Urothelium cell line (cell line): ENCODE measurements at regions not wholly inside any gene's neighbourhood (a gene's known extent, or its start where the extent isn't known, plus 50 kb on each side); places are given as distances from the start of the nearest gene placed in this dataset.
"Not testable (repeated sequence)": the region's sequence is repeated elsewhere in the genome, so short reads cannot be mapped to it uniquely, and the experiment has no call there.

ENCODE experiments used
- DNase-seq: peaks from one replicate; pipeline ENCODE4 v3.0.0; 2011; ENCODE audit warnings: low spot score, mixed read lengths
- FAIRE-seq: peaks from 2 replicates; lab custom pipeline; 2011; peaks lifted over from hg19 to GRCh38; lab: Jason Lieb, UNC

- no peak for FAIRE-seq
- peak; percentile 34 for DNase-seq
Measured at GRCh38 chr17:26731005-26731921, 562.7 kb upstream of the WSB1 start.

GRCh38 chr17:26731926-26732325 lies 562.0 kb upstream of the WSB1 start:
- DNase-seq, FAIRE-seq: not testable (repeated sequence)

DNA sequence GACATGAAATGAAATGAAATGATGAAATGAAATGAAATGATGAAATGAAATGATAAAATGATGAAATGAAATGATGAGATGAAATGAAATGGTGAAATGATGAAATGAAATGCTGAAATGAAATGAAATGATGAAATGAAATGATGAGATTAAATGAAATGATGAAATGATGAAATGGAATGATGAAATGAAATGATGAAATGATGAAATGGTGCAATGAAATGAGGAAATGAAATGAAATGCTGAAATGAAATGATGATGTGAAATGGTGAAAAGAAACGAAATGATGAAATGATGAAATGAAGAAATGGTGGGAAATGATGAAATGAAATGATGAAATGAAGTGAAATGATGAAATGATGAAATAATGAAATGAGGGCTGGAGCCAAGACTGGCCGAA lies 559.1 kb upstream of the WSB1 start:
- DNase-seq, FAIRE-seq: not testable (repeated sequence)

- FAIRE-seq: not testable (repeated sequence)
Measured at GRCh38 chr17:26735977-26736376, 557.9 kb upstream of the WSB1 start.

DNA sequence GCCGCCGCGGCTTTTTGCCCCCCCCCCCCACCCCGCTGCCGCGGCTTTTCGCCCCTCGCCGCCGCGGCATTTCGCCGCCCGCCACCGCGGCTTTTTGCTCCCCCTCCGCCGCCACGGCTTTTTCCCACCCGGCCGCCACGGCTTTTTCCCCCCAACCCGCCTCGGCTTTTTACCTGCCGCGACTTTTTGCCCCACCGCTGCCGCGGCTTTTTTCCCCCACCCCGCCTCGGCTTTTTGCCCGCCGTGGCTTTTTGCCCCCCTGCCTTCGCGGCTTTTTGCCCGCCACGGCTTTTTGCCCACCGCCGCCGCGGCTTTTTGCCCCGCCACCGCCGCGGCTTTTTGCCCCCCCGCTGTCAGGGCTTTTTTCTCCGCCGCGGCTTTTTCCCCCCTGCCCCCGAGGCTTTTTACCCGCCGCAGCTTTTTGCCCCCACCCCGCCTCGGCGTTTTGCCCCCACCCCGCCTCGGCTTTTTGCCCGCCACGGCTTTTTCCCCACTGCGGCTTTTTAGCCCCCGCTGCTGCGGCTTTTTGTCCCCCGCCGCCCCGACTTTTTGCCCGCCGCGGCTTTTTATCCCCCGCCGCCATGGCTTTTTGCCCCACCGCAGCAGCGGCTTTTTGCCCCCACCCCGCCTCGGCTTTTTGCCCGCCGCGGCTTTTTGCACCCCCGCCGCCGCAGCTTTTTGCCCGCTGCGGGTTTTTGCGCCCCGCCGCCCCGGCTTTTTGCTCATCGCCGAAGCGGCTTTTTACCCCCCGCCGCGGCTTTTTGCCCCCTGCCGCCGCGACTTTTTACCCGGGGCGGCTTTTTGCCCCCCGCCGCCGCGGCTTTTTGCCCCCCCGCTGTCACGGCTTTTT lies 527.8 kb upstream of the WSB1 start:
- FAIRE-seq: no peak
- no peak for DNase-seq

More at GRCh38 chr17:26735977-26736376, 557.9 kb upstream of the WSB1 start:
- DNase-seq: not testable (repeated sequence)

GRCh38 chr17:26766743-26767142 lies 527.2 kb upstream of the WSB1 start:
- DNase-seq (no peak), FAIRE-seq (no peak)

DNA sequence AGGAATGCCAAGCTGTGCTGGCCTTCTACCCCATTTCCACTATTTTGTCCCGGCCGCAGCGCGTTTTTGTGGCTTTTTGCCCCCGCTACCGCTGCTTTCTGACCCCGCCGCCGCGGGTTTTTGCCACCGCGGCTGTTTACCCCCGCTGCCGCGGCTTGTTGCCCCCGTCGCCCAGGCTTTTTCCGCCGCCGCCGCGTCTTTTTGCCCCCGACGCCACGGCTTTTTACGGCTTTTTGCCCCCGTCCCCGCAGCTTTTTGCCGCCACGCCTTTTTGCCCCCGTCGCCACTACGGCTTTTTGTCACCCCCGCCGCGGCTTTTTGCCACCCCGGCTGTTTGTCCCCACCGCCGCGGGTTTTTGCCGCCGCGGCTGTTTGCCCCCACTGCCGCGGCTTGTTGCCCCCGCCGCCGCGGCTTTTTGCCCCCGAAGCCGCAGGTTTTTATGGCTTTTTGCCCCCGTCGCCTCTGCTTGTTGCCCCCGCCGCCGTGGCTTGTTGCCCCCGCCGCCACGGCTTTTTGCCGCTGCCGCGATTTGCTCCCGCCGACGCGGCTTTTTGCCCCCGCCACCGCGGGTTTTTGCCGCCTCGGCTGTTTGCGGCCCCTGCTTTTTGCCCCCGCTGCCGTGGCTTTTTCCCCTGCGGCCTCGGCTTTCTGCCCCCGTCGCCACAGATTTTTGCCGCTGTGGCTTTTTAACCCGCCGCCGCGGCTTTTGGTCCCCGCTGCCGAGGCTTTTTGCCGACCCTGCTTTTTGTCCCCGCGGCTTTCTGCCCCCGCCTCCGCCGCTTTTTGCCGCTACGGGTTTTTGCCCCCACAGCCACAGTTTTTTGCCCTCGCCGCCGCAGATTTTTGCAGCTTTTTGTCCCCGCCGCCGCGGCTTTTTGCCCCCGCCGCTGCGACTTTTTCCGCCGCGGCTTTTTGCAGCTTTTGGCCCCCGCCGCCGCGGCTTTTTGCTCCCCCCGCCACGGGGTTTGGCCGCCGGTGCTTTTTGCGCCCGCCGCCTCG lies 520.4 kb upstream of the WSB1 start:
- FAIRE-seq: no peak
- DNase-seq: no peak

GRCh38 chr17:26774291-26775218 lies 519.4 kb upstream of the WSB1 start:
- no peak for DNase-seq
- FAIRE-seq: no peak

DNA sequence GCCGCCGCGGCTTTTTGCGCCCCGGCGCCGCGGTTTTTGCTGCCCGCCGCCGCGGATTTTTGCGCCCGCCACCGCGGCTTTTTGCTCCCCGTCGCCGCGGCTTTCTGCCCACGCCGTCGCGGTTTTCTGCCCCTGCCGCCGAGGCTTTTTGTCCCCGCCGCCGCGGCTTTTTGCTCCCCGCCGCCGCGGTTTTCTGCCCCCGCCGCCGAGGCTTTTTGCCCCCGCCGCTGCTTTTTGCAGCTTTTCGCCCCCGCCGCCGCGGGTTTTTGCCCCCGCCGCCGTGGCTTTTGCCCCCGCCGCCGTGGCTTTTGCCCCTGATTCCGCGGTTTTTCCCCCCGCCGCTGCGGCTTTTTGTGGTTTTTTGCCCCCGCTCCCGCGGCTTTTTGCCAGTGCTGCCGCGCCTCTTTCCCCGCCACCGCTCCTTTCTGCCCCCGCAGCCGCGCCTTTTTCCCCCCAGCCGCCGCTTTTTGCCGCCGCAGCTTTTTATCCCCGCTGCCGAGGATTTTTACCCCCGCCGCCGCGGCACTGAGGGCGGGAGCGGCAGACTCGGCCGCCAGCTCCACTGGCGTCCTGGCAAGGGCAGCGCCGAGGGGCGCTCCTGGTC lies 518.6 kb upstream of the WSB1 start:
- DNase-seq: peak; percentile 34
- FAIRE-seq: no peak

DNA sequence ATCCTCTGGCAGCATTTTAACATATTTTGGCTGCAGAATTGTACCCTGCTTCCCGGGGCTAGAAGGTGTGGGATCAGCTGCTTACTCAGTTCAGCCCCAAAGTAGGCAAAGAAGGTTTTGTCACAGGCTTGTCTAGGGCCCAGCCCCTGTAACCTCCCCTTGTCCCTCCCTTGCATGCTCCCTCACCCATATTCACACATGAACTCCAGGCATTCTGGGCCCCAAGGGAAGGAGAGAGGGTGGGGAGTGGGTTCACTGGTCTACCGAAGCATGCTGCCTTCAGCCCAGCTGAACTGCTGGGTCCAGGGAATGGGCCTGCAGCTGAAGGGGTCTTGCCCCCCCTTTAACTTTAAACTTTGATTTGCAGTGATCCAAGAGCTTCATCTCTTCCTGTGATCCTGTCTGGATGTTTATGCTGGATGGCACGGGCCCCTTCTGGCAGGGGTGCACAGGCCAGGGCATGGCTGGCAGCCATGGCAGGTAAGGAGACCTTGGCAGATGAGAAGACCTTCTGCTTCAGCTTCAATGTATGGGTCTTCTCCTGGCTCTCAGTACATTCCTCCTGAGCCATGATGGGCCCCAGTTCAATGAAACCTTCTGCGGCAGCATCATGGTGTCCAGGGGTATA lies 513.6 kb upstream of the WSB1 start:
- DNase-seq, FAIRE-seq: not testable (repeated sequence)

DNA sequence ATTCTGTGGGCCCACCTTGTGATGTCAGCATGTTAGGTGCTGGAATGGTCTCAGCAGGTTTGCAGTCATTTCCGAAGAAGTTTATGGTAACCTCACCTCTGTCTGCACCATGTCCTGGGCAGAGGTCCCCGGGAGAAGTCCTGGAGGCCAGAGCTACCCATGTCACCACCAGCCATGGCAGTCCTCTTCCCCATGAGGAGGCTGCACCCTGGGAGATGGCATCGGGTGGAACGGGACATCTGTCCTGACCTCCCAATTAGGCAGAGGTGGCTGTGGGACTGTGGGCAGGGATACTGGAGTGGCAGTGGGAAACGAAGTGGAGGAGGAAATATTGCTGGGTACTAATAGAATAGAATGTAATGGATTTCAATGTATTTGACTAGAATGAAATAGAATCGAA lies 511.8 kb upstream of the WSB1 start:
- DNase-seq (no peak), FAIRE-seq (no peak)

GRCh38 chr17:26792486-26792885 lies 501.4 kb upstream of the WSB1 start:
- DNase-seq (no peak), FAIRE-seq (no peak)

GRCh38 chr17:26807024-26807423 lies 486.9 kb upstream of the WSB1 start:
- no peak for DNase-seq
- FAIRE-seq: no peak

GRCh38 chr17:26809033-26809432 lies 484.9 kb upstream of the WSB1 start:
- DNase-seq (no peak), FAIRE-seq (no peak)

DNA sequence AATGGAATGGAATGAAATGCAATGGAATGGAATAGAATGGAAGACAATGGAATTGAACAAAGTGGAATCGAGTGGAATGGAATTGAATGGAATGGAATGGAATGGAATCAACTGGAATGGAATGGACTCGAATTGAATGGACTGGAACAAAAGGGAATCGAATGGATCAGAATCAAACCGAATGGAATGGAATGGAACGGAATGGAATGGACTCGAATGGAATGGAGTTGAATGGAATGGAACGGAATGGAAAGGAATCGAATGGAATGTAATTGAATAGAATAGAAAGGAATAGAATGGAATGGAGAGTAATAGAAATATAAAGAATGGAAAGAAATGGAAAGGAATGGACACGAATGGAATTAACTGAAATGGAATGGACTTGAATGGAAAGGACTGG lies 475.2 kb upstream of the WSB1 start:
- DNase-seq (no peak), FAIRE-seq (no peak)
